Activated B cell treated with CpG ODN at 0.5 μM for 24 hours (primary cell): ENCODE measurements at regions not wholly inside any gene's neighbourhood (a gene's known extent, or its start where the extent isn't known, plus 50 kb on each side); places are given as distances from the start of the nearest gene placed in this dataset.

Experiments used
- ATAC-seq: fragments of 200-7000 bp; cut with Tn5 transposase; one replicate; pipeline ENCODE4 v1.10.0; 2021; ENCODE audit warnings: low read depth, mild to moderate bottlenecking, moderate library complexity
- CTCF ChIA-PET: fragments of 350-600 bp; sonication (Branson Sonifier 250); formaldehyde crosslinking; loops from one replicate; lab custom pipeline; 2021; ENCODE audit warnings: antibody characterized with exemption; lab: Charles Lee
- POLR2A ChIA-PET: fragments of 350-600 bp; sonication (Branson Sonifier 250); formaldehyde crosslinking; loops from one replicate; lab custom pipeline; 2021; ENCODE audit warnings: antibody characterized with exemption; lab: Charles Lee
- DNase-seq: peaks from one replicate; pipeline ENCODE4 v3.0.0; 2022
- H3K27ac Mint-ChIP-seq: one replicate; pipeline ENCODE4 v1.8.0; 2020; ENCODE audit warnings: mixed read lengths
- H3K27me3 Mint-ChIP-seq: one replicate; pipeline ENCODE4 v1.8.0; 2021; ENCODE audit warnings: mixed read lengths
- H3K36me3 Mint-ChIP-seq: one replicate; pipeline ENCODE4 v1.8.0; 2021; ENCODE audit warnings: low read depth, mixed read lengths
- H3K4me1 Mint-ChIP-seq: one replicate; pipeline ENCODE4 v1.8.0; 2021; ENCODE audit warnings: mixed read lengths
- H3K4me3 Mint-ChIP-seq: one replicate; pipeline ENCODE4 v1.8.0; 2020; ENCODE audit warnings: mild to moderate bottlenecking, mixed read lengths
- H3K9me3 Mint-ChIP-seq: one replicate; pipeline ENCODE4 v1.8.0; 2020; ENCODE audit warnings: mixed read lengths
- CTCF ChIP-seq: fragments of 200-600 bp; IDR thresholded peaks from one replicate; pipeline ENCODE4 v1.8.0; 2022; ENCODE audit warnings: antibody characterized with exemption, mild to moderate bottlenecking
- intact Hi-C: fragments of 100-400 bp; cut with micrococcal nuclease; formaldehyde crosslinking; loops from one replicate; pipeline ENCODE4 v1.15.1; 2024

GRCh38 chr11:91470656-91471055 is 754.0 kb upstream of the FAT3 start:
- ChIA-PET POLR2A (no interaction called here), CTCF (no interaction called here)
- peaks cover 6% of the 10 kb centered on the region for H3K9me3 Mint-ChIP-seq
- no peak overlapping the region for H3K4me3 Mint-ChIP-seq
- H3K4me1 Mint-ChIP-seq = no peaks in the 10 kb centered on the region
- TF ChIP-seq CTCF = no peak
- no peak for DNase-seq
- H3K27me3 Mint-ChIP-seq = no peaks in the 10 kb centered on the region
- H3K36me3 Mint-ChIP-seq = no peaks in the 10 kb centered on the region
- ATAC-seq = no peak
- intact Hi-C loops = no loop called here
- no peak overlapping the region for H3K27ac Mint-ChIP-seq

GRCh38 chr11:91459840-91460239 is 764.8 kb upstream of the FAT3 start:
- H3K4me1 Mint-ChIP-seq = no peaks in the 10 kb centered on the region
- no peaks in the 10 kb centered on the region for H3K27me3 Mint-ChIP-seq
- ChIA-PET POLR2A (no interaction called here), CTCF (no interaction called here)
- H3K4me3 Mint-ChIP-seq = no peak overlapping the region
- H3K27ac Mint-ChIP-seq = no peak overlapping the region
- DNase-seq = no peak
- H3K36me3 Mint-ChIP-seq = no peaks in the 10 kb centered on the region
- ATAC-seq = no peak
- H3K9me3 Mint-ChIP-seq = peaks cover 7% of the 10 kb centered on the region
- intact Hi-C loops = no loop called here
- no peak for TF ChIP-seq CTCF

- intact Hi-C loops = no loop called here
- CTCF ChIA-PET = no interaction called here
Observed at GRCh38 chr11:91446267-91446666, 778.4 kb upstream of the FAT3 start.

GRCh38 chr11:91435694-91436395 is 788.8 kb upstream of the FAT3 start:
- ChIA-PET CTCF (no interaction called here), POLR2A (no interaction called here)
- Mint-ChIP-seq H3K4me3 (no peak overlapping the region), H3K9me3 (peaks cover 5% of the 10 kb centered on the region), H3K4me1 (no peaks in the 10 kb centered on the region), H3K27me3 (no peaks in the 10 kb centered on the region), H3K27ac (no peak overlapping the region), H3K36me3 (no peaks in the 10 kb centered on the region)
- intact Hi-C loops = no loop called here
- ATAC-seq = no peak
- DNase-seq = no peak
- no peak for TF ChIP-seq CTCF

More at GRCh38 chr11:91446267-91446666, 778.4 kb upstream of the FAT3 start:
- Mint-ChIP-seq H3K4me1 (no peaks in the 10 kb centered on the region), H3K36me3 (no peaks in the 10 kb centered on the region), H3K4me3 (no peak overlapping the region), H3K9me3 (peaks cover 6% of the 10 kb centered on the region), H3K27ac (no peak overlapping the region), H3K27me3 (no peaks in the 10 kb centered on the region)
- POLR2A ChIA-PET = no interaction called here
- no peak for TF ChIP-seq CTCF
- DNase-seq = no peak
- ATAC-seq = no peak

- no peak overlapping the region for H3K27ac Mint-ChIP-seq
- no peaks in the 10 kb centered on the region for H3K36me3 Mint-ChIP-seq
- DNase-seq (no peak), ATAC-seq (no peak)
- no peaks in the 10 kb centered on the region for H3K9me3 Mint-ChIP-seq
- ChIA-PET CTCF (no interaction called here), POLR2A (no interaction called here)
- H3K27me3 Mint-ChIP-seq = no peaks in the 10 kb centered on the region
- no peak for TF ChIP-seq CTCF
- intact Hi-C loops = no loop called here
- no peak overlapping the region for H3K4me3 Mint-ChIP-seq
- H3K4me1 Mint-ChIP-seq = no peaks in the 10 kb centered on the region
Observed at GRCh38 chr11:91433284-91434010, 791.2 kb upstream of the FAT3 start.
